SK-N-MC (cell line): ENCODE measurements at regions not wholly inside any gene's neighbourhood (a gene's known extent, or its start where the extent isn't known, plus 50 kb on each side); places are given as distances from the start of the nearest gene placed in this dataset.
"Not testable (repeated sequence)": the region's sequence is repeated elsewhere in the genome, so short reads cannot be mapped to it uniquely, and the experiment has no call there.

Experiments
- DNase-seq: peaks from one replicate; pipeline ENCODE4 v3.0.0-alpha.2; 2011; ENCODE audit warnings: low read depth, low spot score
- H3K27ac ChIP-seq: fragments of 200-600 bp; sonication (generic); 2 replicates; pipeline ENCODE4 v1.5.1; 2016; ENCODE audit warnings: mixed run types
- H3K36me3 ChIP-seq: fragments of 200-600 bp; sonication (generic); 2 replicates; pipeline ENCODE4 v1.6.1; 2017; ENCODE audit warnings: antibody characterized with exemption, low read length, mixed read lengths; ENCODE audit not compliant: insufficient read depth
- H3K4me3 ChIP-seq: fragments of 200-600 bp; sonication (generic); 2 replicates; pipeline ENCODE4 v1.5.1; 2016
- H3K9ac ChIP-seq: fragments of 200-600 bp; sonication (generic); 2 replicates; pipeline ENCODE4 v1.8.0; 2017; ENCODE audit warnings: mixed run types, mixed read lengths; ENCODE audit not compliant: insufficient read length
- H3K9me3 ChIP-seq: fragments of 200-600 bp; sonication (generic); 2 replicates; pipeline ENCODE4 v1.6.1; 2017; ENCODE audit warnings: low read depth, mild to moderate bottlenecking, antibody characterized with exemption, low read length, moderate library complexity, mixed read lengths
- EZH2 ChIP-seq: fragments of 200-600 bp; sonication (generic); IDR thresholded peaks from one replicate; pipeline ENCODE4 v1.6.1; 2017; ENCODE audit warnings: antibody characterized with exemption
- FOXP2 ChIP-seq: optimal IDR thresholded peaks from 2 replicates; pipeline ENCODE3; 2011; ENCODE audit warnings: mild to moderate bottlenecking, moderate library complexity; ENCODE audit not compliant: insufficient read depth; ENCODE audit errors: extremely low read length, control extremely low read depth
- POLR2AphosphoS5 ChIP-seq: IDR thresholded peaks from 2 replicates; pipeline ENCODE4 v1.6.1; 2012; ENCODE audit warnings: mild to moderate bottlenecking, low read depth, low read length, borderline replicate concordance

DNA sequence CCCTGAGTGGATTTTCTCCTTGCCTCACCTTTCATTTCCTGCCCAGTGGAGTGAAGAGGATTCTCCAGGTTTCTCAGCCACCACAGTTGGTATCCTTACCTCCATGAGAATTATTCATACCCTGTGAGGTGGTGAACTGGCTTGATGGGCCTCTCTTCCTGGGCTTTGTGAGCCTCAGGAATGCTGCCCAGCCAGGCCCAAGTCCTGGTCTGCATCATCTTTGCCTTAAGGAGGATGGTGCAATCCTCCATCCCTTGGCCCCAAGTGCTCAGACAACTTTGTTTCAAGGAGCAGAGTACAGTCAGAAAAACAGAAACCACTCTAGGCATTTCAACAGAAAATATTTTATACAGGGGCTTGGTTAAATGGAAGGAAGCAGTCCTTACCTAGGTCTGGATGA lies 114.2 kb upstream of the CADM1 start:
- no peak for DNase-seq
- H3K27ac ChIP-seq = no peak overlapping the region
- H3K36me3 ChIP-seq = no peaks in the 10 kb centered on the region

DNA sequence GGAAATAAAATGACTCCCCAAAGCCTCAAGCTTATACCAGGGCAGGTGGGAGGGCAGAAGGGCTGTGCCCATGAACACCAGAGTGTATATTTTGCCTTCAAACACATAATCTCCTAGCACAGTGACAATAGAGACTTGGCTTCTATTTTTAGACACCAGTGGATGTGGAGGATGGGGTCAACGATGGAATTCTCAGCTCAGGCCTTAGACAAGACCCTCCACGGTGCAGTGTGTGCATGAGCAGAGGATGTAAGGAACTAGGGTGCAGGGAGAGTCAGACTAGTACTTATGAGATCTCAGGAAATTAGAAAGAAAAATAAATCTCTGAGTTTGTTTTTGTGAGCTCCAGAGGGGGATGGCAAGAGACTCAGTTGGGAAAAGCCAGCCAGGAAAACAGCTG lies 113.6 kb upstream of the CADM1 start:
- H3K9me3 ChIP-seq = no peaks in the 10 kb centered on the region

More for the DNA sequence above, 114.2 kb upstream of the CADM1 start:
- no peak for TF ChIP-seq EZH2
- TF ChIP-seq POLR2AphosphoS5 = no peak
- no peak for TF ChIP-seq FOXP2
- H3K9me3 ChIP-seq = no peaks in the 10 kb centered on the region
- H3K4me3 ChIP-seq = no peak overlapping the region
- no peak overlapping the region for H3K9ac ChIP-seq

DNA sequence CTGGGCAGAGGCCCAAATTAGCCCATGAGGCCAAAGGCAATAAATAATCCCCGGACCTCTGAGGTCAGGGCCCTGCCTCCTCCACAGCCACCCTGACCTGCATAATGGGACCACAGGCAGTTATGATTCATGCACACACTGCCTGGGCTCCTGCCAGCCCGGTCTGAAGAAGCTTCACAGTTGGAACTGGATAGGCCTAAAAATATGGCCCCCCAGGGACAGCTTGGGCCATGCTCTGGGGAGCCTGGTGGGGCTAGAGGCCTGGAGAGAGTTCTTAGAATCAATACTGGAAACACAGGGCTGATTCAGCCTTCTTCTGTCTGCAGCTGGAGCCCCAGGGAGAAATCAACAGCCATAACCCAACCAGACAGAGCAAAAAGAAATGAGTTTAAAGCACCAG lies 112.8 kb upstream of the CADM1 start:
- H3K36me3 ChIP-seq = no peaks in the 10 kb centered on the region
- TF ChIP-seq POLR2AphosphoS5 = no peak
- no peak for TF ChIP-seq EZH2
- no peaks in the 10 kb centered on the region for H3K9me3 ChIP-seq
- DNase-seq = no peak
- H3K27ac ChIP-seq = no peak overlapping the region
- no peak overlapping the region for H3K4me3 ChIP-seq
- H3K9ac ChIP-seq = no peak overlapping the region

More for the DNA sequence above, 113.6 kb upstream of the CADM1 start:
- no peak overlapping the region for H3K9ac ChIP-seq
- H3K27ac ChIP-seq = no peak overlapping the region
- no peak for DNase-seq
- H3K36me3 ChIP-seq = no peaks in the 10 kb centered on the region
- no peak for TF ChIP-seq POLR2AphosphoS5
- TF ChIP-seq FOXP2 = no peak
- TF ChIP-seq EZH2 = no peak
- H3K4me3 ChIP-seq = no peak overlapping the region

DNA sequence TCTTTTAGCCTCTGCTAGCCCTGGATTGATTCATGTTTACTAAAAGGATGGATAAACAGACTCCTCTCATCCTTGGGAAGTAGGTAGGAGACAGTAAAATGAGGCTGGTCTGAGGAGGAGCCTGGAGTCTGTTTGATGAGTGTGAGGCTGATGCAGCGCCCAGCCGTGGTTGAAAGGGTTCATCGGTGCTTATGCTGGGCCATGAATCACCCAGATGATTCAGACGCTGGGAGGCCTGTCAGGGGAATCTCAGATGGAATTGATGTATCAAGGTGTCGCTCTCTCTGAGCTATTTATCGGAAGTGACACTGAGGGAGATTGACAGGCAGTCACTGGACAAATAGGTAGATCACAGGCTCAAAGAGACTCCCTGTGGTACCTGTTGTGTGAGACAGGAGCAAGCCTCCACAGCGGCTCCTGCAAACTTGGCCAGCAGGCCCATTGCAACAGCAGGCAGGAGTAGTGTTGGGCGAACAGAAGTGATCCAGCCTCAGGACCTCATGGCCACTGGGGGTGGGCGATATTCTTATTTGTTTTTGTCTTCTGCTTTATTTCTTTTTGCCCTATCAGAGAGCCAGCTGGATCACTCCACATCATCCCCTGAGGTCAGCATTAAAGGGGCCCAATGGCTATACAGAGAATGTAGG lies 109.9 kb upstream of the CADM1 start:
- no peak overlapping the region for H3K9ac ChIP-seq
- H3K4me3 ChIP-seq = no peak overlapping the region
- no peaks in the 10 kb centered on the region for H3K36me3 ChIP-seq
- DNase-seq = no peak
- H3K27ac ChIP-seq = no peak overlapping the region
- TF ChIP-seq POLR2AphosphoS5 (no peak), EZH2 (no peak), FOXP2 (no peak)
- H3K9me3 ChIP-seq = no peaks in the 10 kb centered on the region

DNA sequence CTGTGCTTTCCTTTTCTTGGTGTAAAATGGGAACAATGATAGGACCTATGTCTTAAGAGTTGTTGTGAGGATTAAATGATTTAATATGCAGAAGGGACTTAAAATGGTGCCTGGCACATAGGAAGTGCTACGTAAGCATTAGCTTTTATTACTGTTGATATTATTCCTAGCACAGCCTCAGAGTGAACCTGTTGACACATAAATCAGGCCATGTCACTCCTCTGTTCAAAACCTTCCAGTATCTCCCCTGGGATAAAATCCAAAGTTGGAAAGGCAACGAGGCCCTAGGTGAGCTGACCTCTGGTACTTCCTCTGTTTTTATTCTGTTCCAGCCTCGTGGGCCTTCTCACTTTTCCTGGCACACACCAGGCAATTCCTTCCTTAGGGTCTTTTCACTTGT lies 108.8 kb upstream of the CADM1 start:
- Histone ChIP-seq H3K27ac (no peak overlapping the region), H3K9ac (no peak overlapping the region), H3K4me3 (no peak overlapping the region), H3K9me3 (no peaks in the 10 kb centered on the region), H3K36me3 (no peaks in the 10 kb centered on the region)
- TF ChIP-seq POLR2AphosphoS5 (no peak), FOXP2 (no peak), EZH2 (no peak)
- DNase-seq = no peak

DNA sequence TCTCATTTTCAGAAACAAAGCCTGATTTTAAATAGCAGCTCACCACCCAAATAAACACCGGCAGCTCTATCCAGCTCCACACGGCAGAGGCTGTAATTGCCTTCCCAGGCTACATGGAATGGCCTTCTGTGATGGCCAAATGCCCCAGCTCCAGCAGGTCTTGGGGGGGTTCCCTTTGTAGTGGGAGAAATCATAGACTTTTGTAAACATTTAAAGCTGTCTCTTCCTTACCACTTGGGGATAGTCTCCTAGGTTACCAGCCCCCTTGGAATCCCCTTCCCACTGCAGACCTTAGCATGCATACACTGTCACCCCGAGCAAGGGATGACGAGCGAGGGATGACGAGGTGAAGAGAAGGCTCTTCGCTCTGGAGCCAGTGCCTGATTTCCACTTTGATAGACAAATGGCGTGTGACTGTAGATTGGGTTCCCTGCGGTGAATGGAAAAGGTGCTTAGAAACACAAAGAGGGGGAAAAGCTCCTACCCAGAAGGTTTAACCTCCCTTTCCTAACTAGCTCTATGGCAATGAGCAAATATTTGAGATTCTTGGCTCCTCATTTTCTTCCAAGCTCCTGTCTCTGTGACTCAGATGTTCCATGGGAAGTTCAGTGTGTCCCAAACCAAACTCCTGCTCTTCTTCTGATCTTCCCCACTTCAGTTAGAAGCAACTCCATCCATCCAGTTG lies 108.0 kb upstream of the CADM1 start:
- H3K4me3 ChIP-seq = no peak overlapping the region
- H3K27ac ChIP-seq = no peak overlapping the region
- TF ChIP-seq POLR2AphosphoS5 (no peak), EZH2 (no peak), FOXP2 (no peak)
- no peaks in the 10 kb centered on the region for H3K9me3 ChIP-seq
- H3K9ac ChIP-seq = no peak overlapping the region
- H3K36me3 ChIP-seq = no peaks in the 10 kb centered on the region
- DNase-seq = no peak

DNA sequence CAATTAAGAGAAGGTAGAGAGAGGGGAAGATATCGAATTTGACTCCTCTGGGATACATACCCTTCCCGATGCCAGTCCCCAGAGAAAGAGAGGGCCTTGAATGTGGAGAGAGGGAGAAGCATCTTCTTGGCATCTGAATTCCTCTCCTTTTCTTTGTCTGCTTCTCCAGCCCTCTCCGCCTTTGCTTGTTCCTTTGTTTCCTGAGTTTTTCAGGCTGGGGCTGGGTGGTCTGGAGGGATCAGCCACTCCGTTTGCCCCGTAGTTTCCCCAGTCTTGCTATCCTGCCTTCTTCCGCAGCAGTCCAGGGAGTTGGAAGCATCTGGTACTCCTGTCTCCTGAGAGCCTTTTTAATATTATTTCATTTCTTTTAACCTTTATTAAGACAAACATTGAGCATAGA lies 107.1 kb upstream of the CADM1 start:
- Histone ChIP-seq H3K9ac (no peak overlapping the region), H3K9me3 (no peaks in the 10 kb centered on the region), H3K27ac (no peak overlapping the region), H3K36me3 (no peaks in the 10 kb centered on the region), H3K4me3 (no peak overlapping the region)
- DNase-seq = no peak
- TF ChIP-seq EZH2 (no peak), FOXP2 (no peak), POLR2AphosphoS5 (no peak)

DNA sequence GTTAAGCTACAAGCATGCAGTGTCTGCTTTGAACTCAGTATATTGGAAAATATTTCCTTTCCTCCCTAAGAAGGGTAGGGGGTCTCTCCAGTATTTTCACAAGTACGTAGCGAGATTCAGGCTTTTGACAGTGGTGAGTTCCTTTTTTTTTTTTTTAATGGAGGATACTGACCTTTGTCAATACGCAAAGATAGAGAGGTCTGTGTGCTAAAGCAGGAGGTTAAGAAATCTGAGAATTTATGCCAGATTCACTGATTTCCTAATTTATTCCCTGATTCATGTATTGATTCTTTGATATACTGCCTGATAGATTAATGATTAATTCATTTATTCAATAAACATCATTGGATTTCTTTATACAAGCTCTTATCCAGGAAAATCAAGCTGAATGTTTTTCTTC lies 106.7 kb upstream of the CADM1 start:
- no peaks in the 10 kb centered on the region for H3K36me3 ChIP-seq
- no peak overlapping the region for H3K27ac ChIP-seq
- no peaks in the 10 kb centered on the region for H3K9me3 ChIP-seq
- DNase-seq = no peak
- TF ChIP-seq POLR2AphosphoS5 (no peak), EZH2 (no peak), FOXP2 (no peak)
- H3K9ac ChIP-seq = no peak overlapping the region
- H3K4me3 ChIP-seq = no peak overlapping the region

DNA sequence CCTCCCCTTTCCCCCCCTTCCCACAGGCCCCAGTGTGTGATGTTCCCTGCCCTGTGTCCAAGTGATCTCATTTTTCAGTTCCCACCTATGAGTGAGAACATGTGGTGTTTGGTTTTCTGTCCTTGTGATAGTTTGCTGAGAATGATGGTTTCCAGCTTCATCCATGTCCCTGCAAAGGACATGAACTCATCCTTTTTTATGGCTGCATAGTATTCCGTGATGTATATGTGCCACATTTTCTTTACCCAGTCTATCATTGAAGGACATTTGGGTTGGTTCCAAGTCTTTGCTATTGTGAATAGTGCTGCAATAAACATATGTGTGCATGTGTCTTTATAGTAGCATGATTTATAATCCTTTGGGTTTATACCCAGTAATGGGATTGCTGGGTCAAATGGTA lies 106.0 kb upstream of the CADM1 start:
- not testable (repeated sequence) for H3K36me3 ChIP-seq, DNase-seq, H3K27ac ChIP-seq, H3K9ac ChIP-seq, H3K9me3 ChIP-seq, H3K4me3 ChIP-seq
